ENCODE measurements at regions not wholly inside any gene's neighbourhood (a gene's known extent, or its start where the extent isn't known, plus 50 kb on each side); places are given as distances from the start of the nearest gene placed in this dataset.
"Not testable (repeated sequence)": the region's sequence is repeated elsewhere in the genome, so short reads cannot be mapped to it uniquely, and the experiment has no call there.

- Histone ChIP-seq H3K9ac (ENCODE audit: low read depth in 2 of 2, low read length in 2 of 2) (no peak overlapping the region), H3K36me3 (no peaks in the 10 kb centered on the region), H3K4me3 (no peak overlapping the region), H3K9me3 (no peaks in the 10 kb centered on the region), H3K4me1 (no peaks in the 10 kb centered on the region), H3K27me3 (no peaks in the 10 kb centered on the region), H3K27ac (no peak overlapping the region)
- TF ChIP-seq, protein P1, sequence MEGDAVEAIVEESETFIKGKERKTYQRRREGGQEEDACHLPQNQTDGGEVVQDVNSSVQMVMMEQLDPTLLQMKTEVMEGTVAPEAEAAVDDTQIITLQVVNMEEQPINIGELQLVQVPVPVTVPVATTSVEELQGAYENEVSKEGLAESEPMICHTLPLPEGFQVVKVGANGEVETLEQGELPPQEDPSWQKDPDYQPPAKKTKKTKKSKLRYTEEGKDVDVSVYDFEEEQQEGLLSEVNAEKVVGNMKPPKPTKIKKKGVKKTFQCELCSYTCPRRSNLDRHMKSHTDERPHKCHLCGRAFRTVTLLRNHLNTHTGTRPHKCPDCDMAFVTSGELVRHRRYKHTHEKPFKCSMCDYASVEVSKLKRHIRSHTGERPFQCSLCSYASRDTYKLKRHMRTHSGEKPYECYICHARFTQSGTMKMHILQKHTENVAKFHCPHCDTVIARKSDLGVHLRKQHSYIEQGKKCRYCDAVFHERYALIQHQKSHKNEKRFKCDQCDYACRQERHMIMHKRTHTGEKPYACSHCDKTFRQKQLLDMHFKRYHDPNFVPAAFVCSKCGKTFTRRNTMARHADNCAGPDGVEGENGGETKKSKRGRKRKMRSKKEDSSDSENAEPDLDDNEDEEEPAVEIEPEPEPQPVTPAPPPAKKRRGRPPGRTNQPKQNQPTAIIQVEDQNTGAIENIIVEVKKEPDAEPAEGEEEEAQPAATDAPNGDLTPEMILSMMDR (IDR thresholded peaks at IDR 0.05): no peak
- no peak for DNase-seq
- intact Hi-C loops (cut with DNase I): no loop called here
These were observed 850.1 kb downstream of the TBC1D32 start for GRCh38 chr6:120484146-120484545.

DNA sequence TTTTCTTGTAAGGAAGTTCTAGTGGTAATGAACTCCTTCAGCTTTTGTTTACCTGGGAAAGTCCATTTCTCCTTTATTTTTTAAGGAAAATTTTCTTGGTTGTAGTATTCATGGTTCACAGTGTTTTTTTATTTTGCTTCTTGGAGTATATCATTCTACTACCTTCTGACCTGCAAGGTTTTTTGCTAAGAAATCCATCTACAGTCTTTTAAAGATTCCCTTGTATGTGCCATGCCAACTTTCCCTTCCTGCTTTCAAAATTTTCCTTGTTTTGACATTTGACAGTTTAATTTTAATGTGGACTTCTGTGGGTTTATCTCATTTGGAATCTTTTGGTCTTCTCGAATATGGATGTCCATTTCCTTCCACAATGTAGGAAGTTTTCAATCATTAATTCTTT, 855.6 kb downstream of the TBC1D32 start:
- TF ChIP-seq, protein P1 (IDR thresholded peaks at IDR 0.05): no peak
- intact Hi-C loops (cut with DNase I): no loop called here
- H3K4me3 ChIP-seq: no peak overlapping the region
- no peaks in the 10 kb centered on the region for H3K4me1 ChIP-seq
- H3K9me3 ChIP-seq: no peaks in the 10 kb centered on the region
- no peak for DNase-seq
- no peak overlapping the region for H3K27ac ChIP-seq
- no peaks in the 10 kb centered on the region for H3K27me3 ChIP-seq
- H3K9ac ChIP-seq (ENCODE audit: low read depth in 2 of 2, low read length in 2 of 2): no peak overlapping the region
- no peaks in the 10 kb centered on the region for H3K36me3 ChIP-seq

DNA sequence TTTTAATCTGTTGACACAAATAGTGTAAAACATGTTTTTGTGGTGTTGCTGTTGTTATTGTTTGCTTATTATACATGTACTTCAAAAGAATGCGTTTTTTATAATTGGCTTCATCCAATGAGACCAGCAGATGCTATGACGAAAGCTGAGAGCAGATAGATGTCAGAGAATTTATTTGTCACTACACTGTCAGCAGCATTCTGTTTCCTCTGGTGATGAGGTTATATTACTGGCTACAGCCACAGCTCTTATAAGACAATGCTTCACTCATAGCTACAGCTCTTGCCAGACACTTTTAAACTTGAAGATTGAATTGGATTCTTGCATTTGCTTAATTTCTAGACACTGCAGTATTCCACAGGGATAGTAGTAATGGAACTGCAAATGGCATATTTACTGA, 860.5 kb downstream of the TBC1D32 start:
- H3K27me3 ChIP-seq: no peaks in the 10 kb centered on the region
- H3K4me1 ChIP-seq: no peaks in the 10 kb centered on the region
- H3K36me3 ChIP-seq: no peaks in the 10 kb centered on the region
- intact Hi-C loops (cut with DNase I): no loop called here
- no peak overlapping the region for H3K27ac ChIP-seq
- TF ChIP-seq, protein P1 (IDR thresholded peaks at IDR 0.05): no peak
- no peaks in the 10 kb centered on the region for H3K9me3 ChIP-seq
- H3K4me3 ChIP-seq: no peak overlapping the region
- no peak overlapping the region for H3K9ac ChIP-seq (ENCODE audit: low read depth in 2 of 2, low read length in 2 of 2)
- DNase-seq: no peak

GRCh38 chr6:120468486-120468885, 865.8 kb downstream of the TBC1D32 start:
- DNase-seq: no peak
- intact Hi-C loops (cut with DNase I): no loop called here

GRCh38 chr6:120451508-120451907, 882.8 kb downstream of the TBC1D32 start:
- intact Hi-C loops (cut with DNase I): no loop called here
- no peak for DNase-seq
- Histone ChIP-seq H3K36me3 (no peaks in the 10 kb centered on the region), H3K27ac (no peak overlapping the region), H3K9ac (ENCODE audit: low read depth in 2 of 2, low read length in 2 of 2) (no peak overlapping the region), H3K27me3 (no peaks in the 10 kb centered on the region), H3K9me3 (no peaks in the 10 kb centered on the region), H3K4me3 (no peak overlapping the region), H3K4me1 (no peaks in the 10 kb centered on the region)
- TF ChIP-seq, protein P1 (IDR thresholded peaks at IDR 0.05): no peak

More at GRCh38 chr6:120468486-120468885, 865.8 kb downstream of the TBC1D32 start:
- no peak overlapping the region for H3K4me3 ChIP-seq
- no peaks in the 10 kb centered on the region for H3K36me3 ChIP-seq
- no peak overlapping the region for H3K27ac ChIP-seq
- H3K27me3 ChIP-seq: no peaks in the 10 kb centered on the region
- no peaks in the 10 kb centered on the region for H3K9me3 ChIP-seq
- H3K4me1 ChIP-seq: no peaks in the 10 kb centered on the region
- H3K9ac ChIP-seq (ENCODE audit: low read depth in 2 of 2, low read length in 2 of 2): no peak overlapping the region
- TF ChIP-seq, protein P1 (IDR thresholded peaks at IDR 0.05): no peak

GRCh38 chr6:120447605-120448004, 886.7 kb downstream of the TBC1D32 start:
- Histone ChIP-seq H3K27ac (no peak overlapping the region), H3K27me3 (no peaks in the 10 kb centered on the region), H3K9ac (ENCODE audit: low read depth in 2 of 2, low read length in 2 of 2) (no peak overlapping the region), H3K4me1 (no peaks in the 10 kb centered on the region), H3K9me3 (no peaks in the 10 kb centered on the region), H3K4me3 (no peak overlapping the region), H3K36me3 (no peaks in the 10 kb centered on the region)
- TF ChIP-seq, protein P1 (IDR thresholded peaks at IDR 0.05): no peak
- intact Hi-C loops (cut with DNase I): no loop called here
- no peak for DNase-seq

GRCh38 chr6:120432840-120433239, 901.4 kb downstream of the TBC1D32 start:
- H3K27ac ChIP-seq; H3K36me3 ChIP-seq; H3K9ac ChIP-seq (ENCODE audit: low read depth in 2 of 2, low read length in 2 of 2); H3K9me3 ChIP-seq; H3K4me3 ChIP-seq; DNase-seq; H3K27me3 ChIP-seq; intact Hi-C loops (cut with DNase I); H3K4me1 ChIP-seq: not testable (repeated sequence)

All from colonic mucosa (tissue), 4 donors.